SKM-1 treated with dmso at 0.1 percent for 144 hours (cell line): ENCODE measurements at regions not wholly inside any gene's neighbourhood (a gene's known extent, or its start where the extent isn't known, plus 50 kb on each side); places are given as distances from the start of the nearest gene placed in this dataset.

ENCODE experiments used
- DNase-seq: peaks from one replicate; lab custom pipeline; 2025; ENCODE audit not compliant: unreplicated experiment; lab: John Stamatoyannopoulos, UW

- peak; percentile 1 for DNase-seq
Measured at GRCh38 chr3:74353039-74353438, 261.4 kb downstream of the CNTN3 start.

GRCh38 chr3:74352166-74352565 lies 262.3 kb downstream of the CNTN3 start:
- DNase-seq: no peak

- DNase-seq: no peak
Measured at GRCh38 chr3:74351213-74351612, 263.2 kb downstream of the CNTN3 start.

GRCh38 chr3:74349015-74349414 lies 265.4 kb downstream of the CNTN3 start:
- DNase-seq: no peak

GRCh38 chr3:74347563-74348268 lies 266.7 kb downstream of the CNTN3 start:
- DNase-seq: no peak

GRCh38 chr3:74346896-74347295 lies 267.6 kb downstream of the CNTN3 start:
- DNase-seq: no peak

DNA sequence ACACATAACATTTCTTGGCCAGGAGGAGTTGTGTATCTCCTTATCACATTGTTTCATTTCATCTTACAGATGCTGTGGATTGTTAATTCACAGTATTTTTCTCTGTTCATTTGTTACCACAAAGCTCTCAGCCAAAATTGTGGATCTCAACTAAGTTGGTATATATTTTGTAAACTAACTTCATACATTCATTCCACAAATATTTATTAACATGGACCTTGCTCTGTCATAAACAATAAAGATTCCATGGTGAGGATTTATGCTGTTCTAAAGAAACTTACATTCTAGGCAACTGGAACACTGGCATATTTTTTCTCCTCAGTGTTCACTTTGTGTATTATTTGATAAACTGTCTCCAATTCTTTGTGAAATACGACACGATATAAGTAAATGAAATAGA lies 268.8 kb downstream of the CNTN3 start:
- no peak for DNase-seq

DNA sequence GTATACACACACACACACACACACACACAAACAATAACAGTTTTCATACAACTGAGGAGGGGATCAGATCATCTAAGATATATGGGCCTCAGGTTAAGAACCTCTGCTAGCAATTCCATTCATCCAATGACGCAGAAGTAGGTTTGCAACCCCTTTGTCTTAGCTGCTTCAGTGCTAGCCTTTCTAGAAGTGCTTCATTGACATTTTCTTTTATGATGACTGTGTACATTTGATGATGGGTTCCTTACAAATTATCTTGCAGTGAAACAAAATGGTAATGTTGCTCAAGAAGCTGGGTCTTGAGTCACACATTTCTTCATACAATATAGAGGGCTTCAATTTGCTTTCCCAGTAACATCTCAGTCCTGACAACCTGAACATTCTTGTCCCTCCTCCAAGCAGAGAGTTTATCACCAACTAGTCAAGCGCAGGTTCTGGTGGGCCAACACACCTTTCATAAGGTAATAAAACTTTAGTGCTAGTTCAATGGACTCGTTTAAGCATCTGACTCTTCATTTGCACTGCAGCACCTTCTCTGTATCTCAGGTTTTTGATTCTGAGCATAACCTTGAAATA lies 269.5 kb downstream of the CNTN3 start:
- DNase-seq: no peak

DNA sequence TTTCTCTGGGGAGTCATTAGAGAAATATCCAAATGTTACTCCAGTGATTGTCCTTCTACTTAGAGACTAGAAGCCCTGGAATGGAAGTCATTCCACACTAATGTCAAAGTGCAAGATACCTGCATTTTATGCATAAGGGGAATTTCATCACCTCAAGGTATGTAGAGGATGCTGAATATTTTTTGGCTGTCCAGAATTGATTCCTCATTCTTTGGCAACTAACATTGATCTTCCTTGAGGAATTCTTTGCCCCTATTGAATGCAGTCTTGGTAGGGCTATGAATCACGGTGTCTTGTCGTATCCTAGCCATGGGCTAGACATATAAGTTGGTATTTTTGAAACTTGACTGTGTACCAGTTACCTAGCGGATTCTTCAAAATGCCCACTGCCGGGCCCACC lies 271.1 kb downstream of the CNTN3 start:
- no peak for DNase-seq

- no peak for DNase-seq
Measured at GRCh38 chr3:74338998-74339397, 275.5 kb downstream of the CNTN3 start.

- DNase-seq: no peak
Measured at GRCh38 chr3:74332165-74332564, 282.3 kb downstream of the CNTN3 start.

- no peak for DNase-seq
Measured at GRCh38 chr3:74331711-74332110, 282.7 kb downstream of the CNTN3 start.

- no peak for DNase-seq
Measured at GRCh38 chr3:74329096-74329495, 285.4 kb downstream of the CNTN3 start.

- DNase-seq: no peak
Measured at GRCh38 chr3:74328435-74328834, 286.0 kb downstream of the CNTN3 start.

- DNase-seq: no peak
Measured at GRCh38 chr3:74315291-74315690, 299.2 kb downstream of the CNTN3 start.

GRCh38 chr3:74314696-74315095 lies 299.8 kb downstream of the CNTN3 start:
- no peak for DNase-seq

GRCh38 chr3:74309716-74310115 lies 304.7 kb downstream of the CNTN3 start:
- no peak for DNase-seq

- no peak for DNase-seq
Measured at GRCh38 chr3:74304424-74304823, 310.0 kb downstream of the CNTN3 start.

DNA sequence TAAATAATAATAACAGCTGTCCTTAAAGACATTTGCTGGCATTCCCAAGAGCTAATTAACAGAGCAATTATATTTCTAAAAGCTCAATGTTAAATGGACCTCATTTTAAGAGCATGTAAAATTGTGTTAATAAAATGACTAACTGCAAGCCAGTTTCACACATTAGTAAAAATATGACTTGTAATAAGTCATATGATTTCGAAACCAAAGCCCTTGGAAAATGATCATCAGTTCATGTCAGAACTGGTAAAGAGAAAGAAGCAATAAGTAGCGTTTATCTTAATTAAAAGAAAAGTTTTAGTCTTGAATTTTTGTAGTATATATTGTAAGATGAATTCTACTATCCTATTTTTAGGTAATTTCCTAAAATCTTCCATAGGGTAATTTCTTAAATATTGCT lies 310.7 kb downstream of the CNTN3 start:
- DNase-seq: no peak

DNA sequence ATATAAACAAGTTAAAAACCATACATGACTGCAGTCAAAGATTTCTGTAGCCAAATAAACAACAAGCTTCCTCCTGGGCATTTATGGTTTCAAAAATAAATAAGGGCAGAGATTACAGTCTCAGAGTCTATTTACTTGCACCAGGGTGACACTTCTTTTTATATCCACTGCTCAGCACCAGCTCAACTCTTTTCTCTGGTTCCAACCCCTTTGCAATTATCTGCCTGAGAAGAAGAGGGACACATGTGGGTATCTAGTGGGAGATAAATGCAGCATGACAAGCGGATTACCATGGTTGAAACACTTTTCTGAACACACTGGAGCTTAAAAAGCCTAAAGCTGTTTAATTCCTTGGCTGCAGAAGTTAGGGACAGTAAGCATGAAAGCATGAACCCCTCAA lies 311.5 kb downstream of the CNTN3 start:
- DNase-seq: no peak

DNA sequence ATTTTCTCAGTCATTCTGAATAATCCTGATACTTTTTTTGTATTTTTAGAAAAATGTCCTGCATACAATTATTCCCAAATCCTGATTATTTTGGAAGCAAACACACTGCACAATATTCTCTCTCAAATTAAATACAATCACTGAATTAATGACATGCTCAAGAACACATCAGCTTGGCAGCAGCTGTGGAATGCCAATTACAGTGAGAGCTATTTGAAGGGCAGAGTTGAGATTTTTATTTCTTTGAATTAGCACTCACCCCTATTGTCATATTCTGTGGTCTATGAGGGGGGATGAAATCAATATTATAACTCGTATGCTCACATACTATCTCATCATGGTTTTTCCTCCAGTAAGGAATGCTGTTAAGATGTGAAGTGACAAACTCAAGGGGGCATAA lies 312.2 kb downstream of the CNTN3 start:
- DNase-seq: no peak

GRCh38 chr3:74301056-74301455 lies 313.4 kb downstream of the CNTN3 start:
- no peak for DNase-seq

- DNase-seq: no peak
Measured at GRCh38 chr3:74295479-74295878, 319.0 kb downstream of the CNTN3 start.
